ENCODE measurements at regions not wholly inside any gene's neighbourhood (a gene's known extent, or its start where the extent isn't known, plus 50 kb on each side); places are given as distances from the start of the nearest gene placed in this dataset.

DNA sequence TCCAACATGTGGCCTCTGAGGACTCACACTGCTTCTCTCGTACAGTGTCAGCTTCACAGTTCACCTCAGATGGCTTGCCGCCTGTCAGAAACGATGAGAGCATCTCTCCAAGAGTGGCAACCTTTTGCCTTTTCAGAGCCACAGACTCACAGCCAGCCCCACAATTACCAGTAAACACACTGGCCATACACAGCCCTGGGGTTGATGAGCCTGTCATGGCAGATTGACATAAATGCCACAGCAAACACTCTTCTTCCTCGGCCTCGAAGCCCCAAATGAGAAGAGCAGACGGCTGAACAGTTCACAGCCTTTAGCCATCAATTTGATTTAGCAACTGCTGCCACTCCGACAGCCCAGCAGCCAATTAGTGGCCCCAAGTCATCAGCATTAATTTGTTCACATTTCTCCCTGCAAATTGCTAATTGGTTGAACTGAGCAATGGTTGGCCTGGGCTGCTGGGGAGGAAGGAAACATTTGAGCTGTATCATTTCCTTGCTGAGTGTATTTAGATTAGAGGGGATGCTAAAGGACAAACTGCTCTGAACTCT lies 1142.9 kb downstream of the SORCS3 start:
- no peak overlapping the region for H3K4me3 Mint-ChIP-seq
- peaks cover 12% of the 10 kb centered on the region; the same call in 2 of the 3 replicates for H3K9me3 Mint-ChIP-seq
- ATAC-seq (no peak), DNase-seq (ENCODE audit: low spot score) (no peak)
- H3K9me2 ChIP-seq (ENCODE audit: insufficient read depth) = peaks cover 14% of the 10 kb centered on the region
- H4K20me1 ChIP-seq (replicated peaks; ENCODE audit: insufficient read depth) = no peaks in the 10 kb centered on the region
- H3K27me3 ChIP-seq (ENCODE audit: insufficient read depth) = no peaks in the 10 kb centered on the region
- no peak overlapping the region for H3K4me3 ChIP-seq
- no peaks in the 10 kb centered on the region for H3K79me2 ChIP-seq (replicated peaks; ENCODE audit: insufficient read depth)
- H3K36me3 ChIP-seq (ENCODE audit: insufficient read depth) = no peaks in the 10 kb centered on the region
- no peak overlapping the region for H2AFZ ChIP-seq
- no peak overlapping the region for H3K4me2 ChIP-seq
- H3K4me1 ChIP-seq (ENCODE audit: insufficient read depth) = no peaks in the 10 kb centered on the region
- TF ChIP-seq, protein P1, sequence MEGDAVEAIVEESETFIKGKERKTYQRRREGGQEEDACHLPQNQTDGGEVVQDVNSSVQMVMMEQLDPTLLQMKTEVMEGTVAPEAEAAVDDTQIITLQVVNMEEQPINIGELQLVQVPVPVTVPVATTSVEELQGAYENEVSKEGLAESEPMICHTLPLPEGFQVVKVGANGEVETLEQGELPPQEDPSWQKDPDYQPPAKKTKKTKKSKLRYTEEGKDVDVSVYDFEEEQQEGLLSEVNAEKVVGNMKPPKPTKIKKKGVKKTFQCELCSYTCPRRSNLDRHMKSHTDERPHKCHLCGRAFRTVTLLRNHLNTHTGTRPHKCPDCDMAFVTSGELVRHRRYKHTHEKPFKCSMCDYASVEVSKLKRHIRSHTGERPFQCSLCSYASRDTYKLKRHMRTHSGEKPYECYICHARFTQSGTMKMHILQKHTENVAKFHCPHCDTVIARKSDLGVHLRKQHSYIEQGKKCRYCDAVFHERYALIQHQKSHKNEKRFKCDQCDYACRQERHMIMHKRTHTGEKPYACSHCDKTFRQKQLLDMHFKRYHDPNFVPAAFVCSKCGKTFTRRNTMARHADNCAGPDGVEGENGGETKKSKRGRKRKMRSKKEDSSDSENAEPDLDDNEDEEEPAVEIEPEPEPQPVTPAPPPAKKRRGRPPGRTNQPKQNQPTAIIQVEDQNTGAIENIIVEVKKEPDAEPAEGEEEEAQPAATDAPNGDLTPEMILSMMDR (conservative IDR thresholded peaks at IDR 0.05; ENCODE audit: low read depth in 2 of 2) = no peak
- TF ChIP-seq ZNF114 (CRISPR knock-in tag; IDR thresholded peaks at IDR 0.05) (no peak), CREB1 (CRISPR knock-in tag; IDR thresholded peaks at IDR 0.05; ENCODE audit: low read depth) (no peak), JUNB (IDR thresholded peaks at IDR 0.05; ENCODE audit: unreplicated experiment) (no peak), EZH2phosphoT487 (IDR thresholded peaks at IDR 0.05; ENCODE audit: unreplicated experiment) (no peak), ZNF331 (CRISPR knock-in tag; IDR thresholded peaks at IDR 0.05; ENCODE audit: low read depth) (no peak), STAT1 (IDR thresholded peaks at IDR 0.05; ENCODE audit: unreplicated experiment) (no peak), EZH2 (IDR thresholded peaks at IDR 0.05; ENCODE audit: low read depth, unreplicated experiment) (no peak)
- H3F3A ChIP-seq (replicated peaks; ENCODE audit: low read depth) = no peaks in the 10 kb centered on the region
- peaks cover 8% of the 10 kb centered on the region; the same call in 1 of the 3 replicates for H3K36me3 Mint-ChIP-seq (ENCODE audit: low read depth)
- no peaks in the 10 kb centered on the region; the same call in 2 of the 3 replicates for H3K4me1 Mint-ChIP-seq
- H3K27me3 Mint-ChIP-seq (ENCODE audit: insufficient read depth, low read depth, poor library complexity) = peaks cover 2% of the 10 kb centered on the region
- no peak overlapping the region for H3K27ac ChIP-seq (ENCODE audit: low read depth)
- no peak overlapping the region for H3K27ac Mint-ChIP-seq

DNA sequence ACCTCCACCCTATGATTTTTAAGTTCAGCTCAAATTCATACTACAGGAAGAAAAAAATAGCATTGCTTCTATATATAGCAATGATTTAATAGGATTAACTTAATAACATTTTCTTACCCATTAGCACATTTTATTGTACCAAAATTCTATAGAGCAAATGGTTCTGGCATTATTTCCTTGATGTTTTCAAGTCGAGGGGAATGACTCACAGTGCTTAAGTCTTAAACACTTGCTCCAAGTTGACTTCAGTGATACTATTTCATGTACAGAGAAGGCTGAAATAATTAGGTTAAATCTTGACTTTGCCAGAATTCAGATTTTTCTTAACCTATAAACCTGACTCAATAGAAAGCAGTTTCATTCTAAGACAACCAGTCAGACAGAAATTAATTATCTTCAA lies 1133.8 kb downstream of the SORCS3 start:
- no peaks in the 10 kb centered on the region for H3K27me3 Mint-ChIP-seq (ENCODE audit: insufficient read depth, low read depth, poor library complexity)
- Histone ChIP-seq H3K4me1 (ENCODE audit: insufficient read depth) (no peaks in the 10 kb centered on the region), H4K20me1 (replicated peaks; ENCODE audit: insufficient read depth) (no peaks in the 10 kb centered on the region), H3K36me3 (ENCODE audit: insufficient read depth) (no peaks in the 10 kb centered on the region), H3K27ac (ENCODE audit: low read depth) (no peak overlapping the region), H3K4me3 (no peak overlapping the region), H3K4me2 (no peak overlapping the region), H2AFZ (no peak overlapping the region), H3K9me2 (ENCODE audit: insufficient read depth) (no peaks in the 10 kb centered on the region), H3K79me2 (replicated peaks; ENCODE audit: insufficient read depth) (no peaks in the 10 kb centered on the region), H3F3A (replicated peaks; ENCODE audit: low read depth) (no peaks in the 10 kb centered on the region), H3K27me3 (ENCODE audit: insufficient read depth) (no peaks in the 10 kb centered on the region)
- no peak overlapping the region for H3K27ac Mint-ChIP-seq
- no peaks in the 10 kb centered on the region for H3K9me3 Mint-ChIP-seq
- no peaks in the 10 kb centered on the region for H3K36me3 Mint-ChIP-seq (ENCODE audit: low read depth)
- no peak for ATAC-seq
- no peak for DNase-seq (ENCODE audit: low spot score)
- no peak overlapping the region for H3K4me3 Mint-ChIP-seq
- no peaks in the 10 kb centered on the region for H3K4me1 Mint-ChIP-seq
- TF ChIP-seq NANOG (IDR thresholded peaks at IDR 0.05; ENCODE audit: borderline replicate concordance) (no peak), CREB1 (CRISPR knock-in tag; IDR thresholded peaks at IDR 0.05; ENCODE audit: low read depth) (no peak), EZH2phosphoT487 (IDR thresholded peaks at IDR 0.05; ENCODE audit: unreplicated experiment) (no peak), JUNB (IDR thresholded peaks at IDR 0.05; ENCODE audit: unreplicated experiment) (no peak), ZNF331 (CRISPR knock-in tag; IDR thresholded peaks at IDR 0.05; ENCODE audit: low read depth) (no peak), EZH2 (IDR thresholded peaks at IDR 0.05; ENCODE audit: low read depth, unreplicated experiment) (no peak), POLR2AphosphoS5 (IDR thresholded peaks at IDR 0.05; ENCODE audit: low read depth) (no peak), STAT1 (IDR thresholded peaks at IDR 0.05; ENCODE audit: unreplicated experiment) (no peak), ZNF114 (CRISPR knock-in tag; IDR thresholded peaks at IDR 0.05) (no peak)
- TF ChIP-seq, protein P2, sequence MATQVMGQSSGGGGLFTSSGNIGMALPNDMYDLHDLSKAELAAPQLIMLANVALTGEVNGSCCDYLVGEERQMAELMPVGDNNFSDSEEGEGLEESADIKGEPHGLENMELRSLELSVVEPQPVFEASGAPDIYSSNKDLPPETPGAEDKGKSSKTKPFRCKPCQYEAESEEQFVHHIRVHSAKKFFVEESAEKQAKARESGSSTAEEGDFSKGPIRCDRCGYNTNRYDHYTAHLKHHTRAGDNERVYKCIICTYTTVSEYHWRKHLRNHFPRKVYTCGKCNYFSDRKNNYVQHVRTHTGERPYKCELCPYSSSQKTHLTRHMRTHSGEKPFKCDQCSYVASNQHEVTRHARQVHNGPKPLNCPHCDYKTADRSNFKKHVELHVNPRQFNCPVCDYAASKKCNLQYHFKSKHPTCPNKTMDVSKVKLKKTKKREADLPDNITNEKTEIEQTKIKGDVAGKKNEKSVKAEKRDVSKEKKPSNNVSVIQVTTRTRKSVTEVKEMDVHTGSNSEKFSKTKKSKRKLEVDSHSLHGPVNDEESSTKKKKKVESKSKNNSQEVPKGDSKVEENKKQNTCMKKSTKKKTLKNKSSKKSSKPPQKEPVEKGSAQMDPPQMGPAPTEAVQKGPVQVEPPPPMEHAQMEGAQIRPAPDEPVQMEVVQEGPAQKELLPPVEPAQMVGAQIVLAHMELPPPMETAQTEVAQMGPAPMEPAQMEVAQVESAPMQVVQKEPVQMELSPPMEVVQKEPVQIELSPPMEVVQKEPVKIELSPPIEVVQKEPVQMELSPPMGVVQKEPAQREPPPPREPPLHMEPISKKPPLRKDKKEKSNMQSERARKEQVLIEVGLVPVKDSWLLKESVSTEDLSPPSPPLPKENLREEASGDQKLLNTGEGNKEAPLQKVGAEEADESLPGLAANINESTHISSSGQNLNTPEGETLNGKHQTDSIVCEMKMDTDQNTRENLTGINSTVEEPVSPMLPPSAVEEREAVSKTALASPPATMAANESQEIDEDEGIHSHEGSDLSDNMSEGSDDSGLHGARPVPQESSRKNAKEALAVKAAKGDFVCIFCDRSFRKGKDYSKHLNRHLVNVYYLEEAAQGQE (IDR thresholded peaks at IDR 0.05; ENCODE audit: unreplicated experiment) = no peak
- TF ChIP-seq, protein P1 (conservative IDR thresholded peaks at IDR 0.05; ENCODE audit: low read depth in 2 of 2) = no peak
- TF ChIP-seq, protein P3, sequence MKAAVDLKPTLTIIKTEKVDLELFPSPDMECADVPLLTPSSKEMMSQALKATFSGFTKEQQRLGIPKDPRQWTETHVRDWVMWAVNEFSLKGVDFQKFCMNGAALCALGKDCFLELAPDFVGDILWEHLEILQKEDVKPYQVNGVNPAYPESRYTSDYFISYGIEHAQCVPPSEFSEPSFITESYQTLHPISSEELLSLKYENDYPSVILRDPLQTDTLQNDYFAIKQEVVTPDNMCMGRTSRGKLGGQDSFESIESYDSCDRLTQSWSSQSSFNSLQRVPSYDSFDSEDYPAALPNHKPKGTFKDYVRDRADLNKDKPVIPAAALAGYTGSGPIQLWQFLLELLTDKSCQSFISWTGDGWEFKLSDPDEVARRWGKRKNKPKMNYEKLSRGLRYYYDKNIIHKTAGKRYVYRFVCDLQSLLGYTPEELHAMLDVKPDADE (IDR thresholded peaks at IDR 0.05) = no peak

Measured in GM23338 (cell line).